ENCODE measurements at regions not wholly inside any gene's neighbourhood (a gene's known extent, or its start where the extent isn't known, plus 50 kb on each side); places are given as distances from the start of the nearest gene placed in this dataset.

DNA sequence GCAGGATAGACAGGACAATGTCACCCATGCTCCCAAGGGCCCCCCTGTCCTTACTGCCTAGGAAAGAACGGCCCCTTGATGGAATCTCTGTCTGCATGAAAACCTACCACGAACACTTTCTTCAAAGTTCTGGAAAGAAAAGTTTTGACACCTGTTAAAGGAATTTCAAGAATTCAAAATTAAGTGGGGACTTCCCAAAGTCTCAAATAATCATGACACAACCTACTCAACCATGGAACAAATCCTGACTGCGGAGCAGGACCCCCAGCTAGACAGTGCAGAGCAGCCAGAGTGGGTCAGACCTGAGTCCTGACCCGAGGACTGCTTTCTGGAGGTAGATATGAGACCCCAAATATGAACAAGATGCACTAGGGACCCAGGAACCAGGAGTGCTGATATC lies 245.3 kb upstream of the NSMCE3 start:
- FAIRE-seq, result no peak
- no peaks in the 10 kb centered on the region for H3K9me3 ChIP-seq (replicated peaks; ENCODE audit: control insufficient read depth, insufficient read depth, low read length)
- no peaks in the 10 kb centered on the region for H3K9me1 ChIP-seq (replicated peaks; ENCODE audit: control insufficient read depth, extremely low read depth, insufficient read depth, low read length)
- H3K27ac ChIP-seq (ENCODE audit: insufficient read depth, low read depth, low read length), result no peak overlapping the region
- POLR2A ChIA-PET, result no interaction called here
- no peak overlapping the region for H3K9ac ChIP-seq (replicated peaks; ENCODE audit: extremely low read depth, insufficient read depth, low read length)
- TF ChIP-seq, protein P1, sequence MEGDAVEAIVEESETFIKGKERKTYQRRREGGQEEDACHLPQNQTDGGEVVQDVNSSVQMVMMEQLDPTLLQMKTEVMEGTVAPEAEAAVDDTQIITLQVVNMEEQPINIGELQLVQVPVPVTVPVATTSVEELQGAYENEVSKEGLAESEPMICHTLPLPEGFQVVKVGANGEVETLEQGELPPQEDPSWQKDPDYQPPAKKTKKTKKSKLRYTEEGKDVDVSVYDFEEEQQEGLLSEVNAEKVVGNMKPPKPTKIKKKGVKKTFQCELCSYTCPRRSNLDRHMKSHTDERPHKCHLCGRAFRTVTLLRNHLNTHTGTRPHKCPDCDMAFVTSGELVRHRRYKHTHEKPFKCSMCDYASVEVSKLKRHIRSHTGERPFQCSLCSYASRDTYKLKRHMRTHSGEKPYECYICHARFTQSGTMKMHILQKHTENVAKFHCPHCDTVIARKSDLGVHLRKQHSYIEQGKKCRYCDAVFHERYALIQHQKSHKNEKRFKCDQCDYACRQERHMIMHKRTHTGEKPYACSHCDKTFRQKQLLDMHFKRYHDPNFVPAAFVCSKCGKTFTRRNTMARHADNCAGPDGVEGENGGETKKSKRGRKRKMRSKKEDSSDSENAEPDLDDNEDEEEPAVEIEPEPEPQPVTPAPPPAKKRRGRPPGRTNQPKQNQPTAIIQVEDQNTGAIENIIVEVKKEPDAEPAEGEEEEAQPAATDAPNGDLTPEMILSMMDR (IDR thresholded peaks at IDR 0.05; ENCODE audit: extremely low read depth in 1 of 2, insufficient read depth in 1 of 2, low read depth in 1 of 2, low read length in 2 of 2), result no peak
- TF ChIP-seq, protein P2, sequence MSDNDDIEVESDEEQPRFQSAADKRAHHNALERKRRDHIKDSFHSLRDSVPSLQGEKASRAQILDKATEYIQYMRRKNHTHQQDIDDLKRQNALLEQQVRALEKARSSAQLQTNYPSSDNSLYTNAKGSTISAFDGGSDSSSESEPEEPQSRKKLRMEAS (IDR thresholded peaks at IDR 0.05; ENCODE audit: insufficient read depth, insufficient read length), result no peak
- TF ChIP-seq EZH2 (IDR thresholded peaks at IDR 0.05; ENCODE audit: borderline replicate concordance, low read depth, low read length, severe bottlenecking) (no peak), JUN (IDR thresholded peaks at IDR 0.05; ENCODE audit: borderline replicate concordance, insufficient read depth, insufficient read length, low read depth) (no peak), POLR2AphosphoS5 (IDR thresholded peaks at IDR 0.05; ENCODE audit: insufficient read depth, low read depth, low read length) (no peak), GATA2 (IDR thresholded peaks at IDR 0.05; ENCODE audit: insufficient read depth, insufficient read length, low read depth, low read length) (no peak), FOS (IDR thresholded peaks at IDR 0.05; ENCODE audit: borderline replicate concordance, insufficient read depth, low read length) (no peak), MYC (IDR thresholded peaks at IDR 0.05; ENCODE audit: low read depth, low read length) (no peak), POLR2A (IDR thresholded peaks at IDR 0.05; ENCODE audit: low read depth, low read length) (no peak)
- no peak overlapping the region for H3K4me2 ChIP-seq (ENCODE audit: insufficient read depth, low read length)
- H3K79me2 ChIP-seq (ENCODE audit: control insufficient read depth, insufficient read depth, low read length), result no peaks in the 10 kb centered on the region
- no peaks in the 10 kb centered on the region for H3K36me3 ChIP-seq (ENCODE audit: control insufficient read depth in 2 of 2, extremely low read depth in 1 of 2, insufficient read depth in 2 of 2, low read length in 2 of 2)
- no peak overlapping the region for H3K4me3 ChIP-seq (replicated peaks in 1 of 3; ENCODE audit: insufficient read depth in 1 of 3, low read depth in 1 of 3, low read length in 3 of 3)
- intact Hi-C loops (cut with micrococcal nuclease), result no loop called here
- DNase-seq (ENCODE audit: low read depth, low spot score), result no peak
- no peak overlapping the region for H2AFZ ChIP-seq (ENCODE audit: low read depth, low read length)
- CTCF ChIA-PET, result no interaction called here
- H3K4me1 ChIP-seq (ENCODE audit: control insufficient read depth, extremely low read depth, insufficient read depth, low read length), result no peaks in the 10 kb centered on the region
- H4K20me1 ChIP-seq (replicated peaks; ENCODE audit: control insufficient read depth, extremely low read depth, insufficient read depth, low read length), result no peaks in the 10 kb centered on the region
- H3K27me3 ChIP-seq (ENCODE audit: control insufficient read depth in 2 of 2, insufficient read depth in 2 of 2, low read length in 2 of 2), result no peaks in the 10 kb centered on the region
- no TSS peak for BruUV-seq (replicated peaks)
- dilution Hi-C loops (cut with MboI; ENCODE audit: extremely low pct_ligation_motif_present, low sequenced_read_pairs), result no loop called here
